Endodermal cell (in vitro differentiated cells): ENCODE measurements at regions not wholly inside any gene's neighbourhood (a gene's known extent, or its start where the extent isn't known, plus 50 kb on each side); places are given as distances from the start of the nearest gene placed in this dataset. TPM values are rescaled to one million over a fixed set of nuclear protein-coding genes. Genes with fewer than 3 reads are reported as not detected.

Source experiments
- DNase-seq: peaks from one replicate; pipeline ENCODE4 v3.0.0-alpha.2; 2017
- H3K27ac ChIP-seq: 2 replicates; pipeline ENCODE4 v1.5.1; 2013; ENCODE audit warnings: mild to moderate bottlenecking, low read depth, low read length, moderate library complexity
- H3K27me3 ChIP-seq: 2 replicates; pipeline ENCODE4 v1.6.1; 2013; ENCODE audit warnings: mild to moderate bottlenecking, low read length, moderate library complexity; ENCODE audit not compliant: insufficient read depth, control insufficient read depth, poor library complexity, severe bottlenecking
- H3K36me3 ChIP-seq: 2 replicates; pipeline ENCODE4 v1.7.0; 2013; ENCODE audit warnings: mild to moderate bottlenecking, low read length, moderate library complexity; ENCODE audit not compliant: control insufficient read depth, insufficient read depth
- H3K4me1 ChIP-seq: one replicate; pipeline ENCODE4 v1.7.0; 2013; ENCODE audit warnings: low read length; ENCODE audit not compliant: control insufficient read depth, insufficient read depth
- H3K4me3 ChIP-seq: 2 replicates; pipeline ENCODE4 v1.5.1; 2013; ENCODE audit warnings: mild to moderate bottlenecking, low read length, moderate library complexity
- H3K9ac ChIP-seq: 2 replicates; pipeline ENCODE4 v1.6.1; 2013; ENCODE audit warnings: mild to moderate bottlenecking, low read length, moderate library complexity; ENCODE audit not compliant: poor library complexity, severe bottlenecking; ENCODE audit errors: extremely low read depth
- H3K9me3 ChIP-seq: 2 replicates; pipeline ENCODE4 v1.6.1; 2013; ENCODE audit warnings: mild to moderate bottlenecking, low read length, moderate library complexity; ENCODE audit not compliant: control insufficient read depth
- H3K27ac Mint-ChIP-seq: 2 replicates; pipeline ENCODE4 v1.8.0; 2020; ENCODE audit warnings: mixed read lengths
- H3K27me3 Mint-ChIP-seq: 2 replicates; pipeline ENCODE4 v1.8.0; 2021; ENCODE audit warnings: mild to moderate bottlenecking, mixed read lengths; ENCODE audit not compliant: insufficient read depth
- H3K36me3 Mint-ChIP-seq: 2 replicates; pipeline ENCODE4 v1.8.0; 2020; ENCODE audit warnings: low read depth, mixed read lengths
- H3K4me1 Mint-ChIP-seq: 2 replicates; pipeline ENCODE4 v1.8.0; 2020; ENCODE audit warnings: mixed read lengths
- H3K4me3 Mint-ChIP-seq: 2 replicates; pipeline ENCODE4 v1.8.0; 2020; ENCODE audit warnings: mild to moderate bottlenecking, moderate library complexity, mixed read lengths
- H3K9me3 Mint-ChIP-seq: 2 replicates; pipeline ENCODE4 v1.8.0; 2020; ENCODE audit warnings: mild to moderate bottlenecking, mixed read lengths
- WGBS, 2 experiments: methylation state at CpG; one replicate each; pipeline versions ENCODE4 v1.1.5 to v1.1.7; 2013; ENCODE audit warnings: missing lambda C conversion rate in 2 of 2, mixed read lengths in 1 of 2; ENCODE audit not compliant: insufficient coverage in 1 of 2, insufficient read length in 1 of 2; 5-methylcytosine and 5-hydroxymethylcytosine counted together
- microRNA-seq: library from miRNA; unstranded; fragments of <30 nt; microRNA quantifications from one replicate; pipeline ENCODE4 v1.2.0, GENCODE V29; 2020; ENCODE audit warnings: borderline microRNAs expressed
- TF ChIP-seq, protein P1 (sequence below): fragments of 200-600 bp; sonication (generic); conservative IDR thresholded peaks from 2 replicates; pipeline ENCODE4 v1.5.0; 2021; ENCODE audit warnings: antibody characterized with exemption, mild to moderate bottlenecking

DNA sequence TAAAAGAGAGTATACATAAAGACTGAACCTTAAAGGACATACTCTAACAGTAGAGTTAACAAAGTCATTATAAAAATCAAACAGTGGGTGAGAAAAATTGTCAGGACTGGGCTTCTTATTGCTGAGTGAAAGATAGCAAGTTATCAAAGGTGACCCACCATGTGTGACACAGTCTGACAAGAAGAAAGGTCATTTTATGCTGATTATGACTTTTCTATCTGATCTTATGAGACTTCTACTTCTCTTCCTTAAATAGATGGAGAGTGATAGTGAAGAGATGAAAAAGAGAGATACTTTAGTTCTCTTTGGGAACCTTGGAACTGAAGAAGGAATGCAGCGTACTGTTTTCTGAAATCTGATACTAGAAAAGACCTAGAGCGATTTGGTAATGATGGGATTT lies 2157.1 kb downstream of the NCAM2 start:
- Histone ChIP-seq H3K27ac (no peak overlapping the region), H3K27me3 (no peaks in the 10 kb centered on the region), H3K4me1 (no peaks in the 10 kb centered on the region), H3K9me3 (no peaks in the 10 kb centered on the region), H3K4me3 (no peak overlapping the region), H3K36me3 (no peaks in the 10 kb centered on the region), H3K9ac (no peak overlapping the region)
- Mint-ChIP-seq H3K27me3 (no peaks in the 10 kb centered on the region), H3K4me3 (no peak overlapping the region), H3K4me1 (no peaks in the 10 kb centered on the region), H3K36me3 (no peaks in the 10 kb centered on the region), H3K27ac (no peak overlapping the region), H3K9me3 (no peaks in the 10 kb centered on the region)
- no peak for DNase-seq
- TF ChIP-seq, protein P1, sequence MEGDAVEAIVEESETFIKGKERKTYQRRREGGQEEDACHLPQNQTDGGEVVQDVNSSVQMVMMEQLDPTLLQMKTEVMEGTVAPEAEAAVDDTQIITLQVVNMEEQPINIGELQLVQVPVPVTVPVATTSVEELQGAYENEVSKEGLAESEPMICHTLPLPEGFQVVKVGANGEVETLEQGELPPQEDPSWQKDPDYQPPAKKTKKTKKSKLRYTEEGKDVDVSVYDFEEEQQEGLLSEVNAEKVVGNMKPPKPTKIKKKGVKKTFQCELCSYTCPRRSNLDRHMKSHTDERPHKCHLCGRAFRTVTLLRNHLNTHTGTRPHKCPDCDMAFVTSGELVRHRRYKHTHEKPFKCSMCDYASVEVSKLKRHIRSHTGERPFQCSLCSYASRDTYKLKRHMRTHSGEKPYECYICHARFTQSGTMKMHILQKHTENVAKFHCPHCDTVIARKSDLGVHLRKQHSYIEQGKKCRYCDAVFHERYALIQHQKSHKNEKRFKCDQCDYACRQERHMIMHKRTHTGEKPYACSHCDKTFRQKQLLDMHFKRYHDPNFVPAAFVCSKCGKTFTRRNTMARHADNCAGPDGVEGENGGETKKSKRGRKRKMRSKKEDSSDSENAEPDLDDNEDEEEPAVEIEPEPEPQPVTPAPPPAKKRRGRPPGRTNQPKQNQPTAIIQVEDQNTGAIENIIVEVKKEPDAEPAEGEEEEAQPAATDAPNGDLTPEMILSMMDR: no peak
- 100% methylated on average over 1 to 2 of the region's 2 CpGs for WGBS, 2 experiments

DNA sequence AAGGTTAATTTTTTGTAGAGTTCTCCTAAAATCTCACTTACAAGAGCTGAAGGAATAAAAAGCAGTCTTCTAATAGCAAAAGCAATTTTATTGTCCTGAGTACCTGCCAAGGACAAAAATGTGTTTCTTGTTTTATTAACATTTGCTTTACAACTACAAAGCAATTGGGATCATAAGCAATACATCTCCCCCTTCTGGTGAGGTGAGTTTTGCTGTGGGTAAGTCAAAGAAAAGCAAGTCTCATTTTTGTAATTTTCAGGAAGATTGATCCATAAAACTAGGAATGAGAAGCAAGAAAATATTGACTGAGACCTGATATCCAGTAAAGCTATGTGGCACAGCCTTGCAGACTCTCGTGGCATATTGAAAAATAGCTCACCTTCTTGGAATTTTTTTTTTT lies 2162.7 kb downstream of the NCAM2 start:
- 87 to 100% methylated on average over 1 of the region's 1 CpG for WGBS, 2 experiments
- TF ChIP-seq, protein P1: peak; percentile 57
- no peak overlapping the region for H3K9ac ChIP-seq
- Mint-ChIP-seq H3K4me3 (no peak overlapping the region), H3K36me3 (no peaks in the 10 kb centered on the region), H3K27me3 (no peaks in the 10 kb centered on the region), H3K27ac (no peak overlapping the region), H3K4me1 (no peaks in the 10 kb centered on the region), H3K9me3 (no peaks in the 10 kb centered on the region)
- no peaks in the 10 kb centered on the region for H3K36me3 ChIP-seq
- no peak for DNase-seq
- no peaks in the 10 kb centered on the region for H3K9me3 ChIP-seq
- no peak overlapping the region for H3K27ac ChIP-seq
- no peak overlapping the region for H3K4me3 ChIP-seq
- H3K27me3 ChIP-seq: no peaks in the 10 kb centered on the region
- no peaks in the 10 kb centered on the region for H3K4me1 ChIP-seq

DNA sequence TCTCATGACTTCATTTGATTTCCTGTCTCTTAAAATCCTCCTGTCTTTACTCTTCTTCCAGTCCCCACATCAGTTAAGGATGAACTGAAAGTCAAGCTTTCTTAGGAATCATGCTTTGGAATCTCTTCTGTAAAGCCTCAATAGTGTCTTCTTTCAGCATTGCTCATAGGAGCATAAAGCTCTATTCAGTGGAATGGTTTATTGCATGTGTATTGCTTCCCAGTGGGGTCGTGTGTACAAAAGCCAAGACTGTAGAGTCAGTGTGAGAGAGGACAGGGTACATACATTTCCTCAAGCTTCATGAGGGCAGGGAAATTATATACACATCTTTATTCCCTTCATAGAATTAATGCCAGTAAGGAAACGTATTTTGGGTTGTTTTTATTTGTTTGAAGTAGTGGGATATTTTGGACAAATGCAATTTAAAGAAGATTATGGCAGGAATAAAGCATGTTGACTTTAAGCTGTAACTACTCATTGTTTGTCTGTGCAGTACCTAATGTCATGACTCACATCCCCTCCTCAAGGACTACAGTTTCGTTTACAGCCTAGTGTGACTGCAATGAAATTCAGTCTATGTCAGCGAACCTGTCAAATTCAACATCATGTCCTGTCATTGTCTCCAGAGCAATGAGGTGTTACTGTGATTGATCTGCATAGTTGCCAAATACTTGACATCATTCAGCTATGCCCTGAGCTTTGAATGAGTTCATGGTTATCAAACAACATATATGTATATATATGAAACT lies 2164.2 kb downstream of the NCAM2 start:
- TF ChIP-seq, protein P1: no peak
- no peaks in the 10 kb centered on the region for H3K36me3 ChIP-seq
- no peak overlapping the region for H3K9ac ChIP-seq
- H3K36me3 Mint-ChIP-seq: no peaks in the 10 kb centered on the region
- no peaks in the 10 kb centered on the region for H3K27me3 ChIP-seq
- H3K27ac ChIP-seq: no peak overlapping the region
- H3K4me1 ChIP-seq: no peaks in the 10 kb centered on the region
- H3K4me3 Mint-ChIP-seq: no peak overlapping the region
- H3K27ac Mint-ChIP-seq: no peak overlapping the region
- WGBS, 2 experiments: 80 to 94% methylated on average over 2 to 4 of the region's 4 CpGs
- no peak for DNase-seq
- no peaks in the 10 kb centered on the region for H3K4me1 Mint-ChIP-seq
- no peaks in the 10 kb centered on the region for H3K27me3 Mint-ChIP-seq
- no peaks in the 10 kb centered on the region for H3K9me3 ChIP-seq
- H3K9me3 Mint-ChIP-seq: no peaks in the 10 kb centered on the region
- no peak overlapping the region for H3K4me3 ChIP-seq

Small RNA genes in the stretch of these regions (microRNA-seq; reads per million reads assigned to microRNA genes)
- not detected for gene MIR6130
